ENCODE measurements at regions not wholly inside any gene's neighbourhood (a gene's known extent, or its start where the extent isn't known, plus 50 kb on each side); places are given as distances from the start of the nearest gene placed in this dataset.

DNA sequence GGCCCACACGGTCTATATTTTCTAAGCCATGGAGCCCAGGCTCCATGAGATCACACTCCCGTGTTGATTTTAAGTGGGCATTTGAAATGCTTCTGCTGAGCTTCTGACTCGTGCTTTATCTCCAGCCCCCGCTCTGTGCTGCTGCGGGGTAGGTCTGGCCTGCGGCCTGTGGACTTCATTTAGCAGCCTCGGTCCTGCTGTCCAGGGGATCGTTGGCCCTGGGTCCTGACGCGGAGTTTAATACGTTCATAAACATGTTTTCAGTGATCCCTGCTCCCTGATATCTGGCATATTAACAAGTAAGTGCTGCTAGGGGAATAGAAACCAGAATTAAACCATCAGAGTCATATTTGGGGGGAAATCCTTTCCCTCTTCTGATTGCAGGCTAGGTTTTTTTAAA is 540.3 kb upstream of the MGMT start:
- no peak for DNase-seq

DNA sequence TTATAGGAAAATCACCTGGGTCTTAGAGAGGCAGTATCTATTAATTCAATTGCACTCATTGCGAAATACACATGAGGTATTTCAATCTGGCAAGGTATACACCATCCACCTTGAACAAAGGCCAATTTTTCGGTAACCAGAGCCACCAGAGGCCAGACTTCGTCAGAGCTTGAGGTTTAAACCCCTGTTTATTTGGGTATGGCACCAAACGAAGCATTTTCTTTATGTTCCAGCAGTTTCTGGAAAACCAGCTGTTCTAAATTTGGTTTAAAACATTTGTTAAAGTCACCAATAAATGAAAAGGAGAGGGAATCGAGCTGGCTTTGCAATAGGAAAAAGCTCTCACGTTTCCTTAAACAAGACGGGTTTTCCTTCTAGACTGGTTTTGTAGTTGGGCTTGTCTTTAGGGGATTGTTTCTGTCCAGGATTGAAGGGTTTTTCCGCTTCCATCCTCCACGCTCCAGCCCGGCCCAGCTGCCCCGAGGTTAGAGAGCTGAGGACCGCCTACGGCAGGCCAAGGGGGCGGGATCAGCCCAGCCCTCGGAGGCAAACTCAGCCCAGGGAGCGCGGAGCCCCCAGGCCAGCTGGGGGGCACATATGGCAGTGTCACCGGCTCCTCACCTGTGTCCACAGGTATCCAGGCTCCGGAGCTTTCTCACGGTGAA is 539.4 kb upstream of the MGMT start:
- no peak for DNase-seq

DNA sequence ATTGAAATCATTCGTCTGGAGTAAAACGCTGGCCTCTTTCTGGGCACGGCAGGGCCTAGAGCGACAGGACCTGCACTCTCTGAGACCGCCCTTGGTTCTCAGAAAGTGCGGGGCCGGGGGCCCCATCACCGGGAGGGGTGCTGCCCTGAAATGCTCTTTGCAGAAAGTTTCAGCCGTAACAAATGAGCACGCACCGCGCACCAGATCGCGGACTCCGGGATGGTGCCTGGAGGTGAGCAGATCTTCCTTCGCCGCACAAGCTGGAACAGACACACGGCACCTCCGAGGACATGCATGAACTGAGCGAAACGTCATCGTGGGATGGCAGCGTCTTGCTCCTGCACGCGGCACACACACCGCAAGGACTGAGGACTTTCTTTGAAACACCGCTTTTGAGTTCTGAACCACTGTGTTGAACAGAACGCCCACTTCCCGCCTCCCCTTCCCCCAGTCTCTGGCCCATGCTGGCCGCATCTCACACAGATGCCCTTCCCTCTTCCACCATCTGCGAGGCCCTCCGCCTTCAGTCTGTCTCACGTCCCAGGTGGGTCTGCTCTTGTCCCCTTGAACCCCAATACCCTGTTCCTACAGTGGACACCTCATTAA is 538.7 kb upstream of the MGMT start:
- DNase-seq: no peak

DNA sequence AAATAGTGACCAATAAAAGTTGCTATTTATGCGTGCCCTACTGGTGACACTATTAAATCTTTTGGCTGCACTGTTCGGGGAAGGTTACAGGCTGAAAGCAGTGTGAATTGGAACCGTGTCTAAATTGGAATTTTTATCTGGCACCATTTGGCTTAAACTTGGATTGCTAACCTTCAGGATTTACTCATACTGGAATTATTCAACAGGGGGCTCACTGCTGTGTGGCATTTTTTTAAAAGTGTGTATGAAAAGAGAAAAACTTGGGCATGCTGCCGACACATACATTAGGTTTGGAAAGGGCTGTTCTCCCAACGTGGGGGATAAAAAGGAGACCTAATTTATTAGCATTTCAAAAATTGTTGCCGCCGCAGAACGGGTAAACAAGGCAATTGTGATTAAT is 537.9 kb upstream of the MGMT start:
- no peak for DNase-seq

DNA sequence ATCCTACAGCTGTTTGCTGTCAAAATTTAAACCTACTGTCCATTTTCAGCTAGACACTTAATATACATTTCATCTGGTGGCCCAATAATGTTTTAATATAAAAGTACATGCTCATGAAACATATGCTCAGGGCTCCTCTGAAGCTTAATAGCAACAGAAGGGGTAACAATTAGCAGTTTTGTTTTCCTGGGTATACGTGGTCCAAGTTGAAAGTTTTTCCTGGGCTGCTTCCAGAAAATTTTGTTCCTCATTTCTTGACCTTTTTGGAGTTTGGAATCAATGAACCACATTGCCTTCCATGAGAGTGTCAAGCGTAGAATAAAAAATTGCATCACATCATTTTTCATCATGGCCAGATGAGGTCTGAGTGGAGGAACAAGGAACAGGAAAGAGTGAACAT is 537.3 kb upstream of the MGMT start:
- DNase-seq: no peak

DNA sequence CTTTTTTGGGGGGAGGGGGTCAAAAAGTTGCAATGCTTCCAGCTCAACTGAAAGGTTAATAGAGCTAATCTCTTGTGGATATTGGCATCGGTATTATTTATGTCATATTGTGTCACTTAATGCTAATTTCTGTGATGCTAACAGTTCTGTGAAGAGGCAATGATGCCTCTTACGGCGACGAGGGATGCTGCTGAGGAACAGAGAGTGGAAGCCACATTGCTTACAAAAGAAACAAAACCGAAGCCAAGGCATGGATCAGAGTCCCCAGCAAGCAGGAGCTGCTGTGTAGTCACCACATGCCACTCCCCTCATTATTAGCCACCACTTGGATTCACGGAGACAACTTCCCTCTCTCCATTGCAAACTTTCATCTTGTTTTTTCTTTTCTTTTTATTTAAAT is 536.5 kb upstream of the MGMT start:
- DNase-seq: no peak

DNA sequence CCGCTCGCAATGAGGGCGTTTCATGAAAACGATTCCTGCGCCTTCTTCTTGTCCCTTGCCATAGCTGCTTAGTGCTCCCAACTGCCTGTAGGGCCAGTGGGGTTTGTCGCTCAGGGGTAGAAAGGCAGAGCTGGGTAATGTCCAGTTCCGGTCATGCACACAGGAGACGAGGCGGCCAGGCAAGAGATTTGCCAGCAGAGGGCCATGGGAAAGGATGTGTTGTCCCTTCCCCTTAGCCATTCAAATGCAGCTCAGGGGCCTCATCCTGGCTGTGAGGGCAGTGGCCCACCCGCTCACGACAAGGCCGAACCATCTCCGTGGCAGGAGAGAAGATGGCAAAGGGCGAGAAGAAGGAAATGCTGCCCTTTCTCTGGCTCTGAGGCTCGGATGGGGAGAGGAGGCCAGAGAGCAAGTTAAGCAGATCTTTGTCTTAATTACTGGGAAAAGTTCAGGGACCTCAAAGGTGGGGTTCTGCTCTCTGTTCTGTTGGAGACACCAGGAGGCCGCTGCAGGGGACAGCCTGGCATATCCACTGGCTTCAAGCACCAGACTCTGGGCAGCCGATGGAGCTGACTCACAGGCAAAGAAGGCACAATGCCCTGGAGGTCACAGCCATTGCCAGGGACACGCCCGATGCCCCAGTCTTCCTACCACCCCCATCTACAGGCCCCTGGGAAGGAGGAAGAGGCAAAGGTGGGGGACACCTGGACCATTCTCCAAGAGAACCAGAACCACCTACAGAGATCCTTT is 534.8 kb upstream of the MGMT start:
- no peak for DNase-seq

DNA sequence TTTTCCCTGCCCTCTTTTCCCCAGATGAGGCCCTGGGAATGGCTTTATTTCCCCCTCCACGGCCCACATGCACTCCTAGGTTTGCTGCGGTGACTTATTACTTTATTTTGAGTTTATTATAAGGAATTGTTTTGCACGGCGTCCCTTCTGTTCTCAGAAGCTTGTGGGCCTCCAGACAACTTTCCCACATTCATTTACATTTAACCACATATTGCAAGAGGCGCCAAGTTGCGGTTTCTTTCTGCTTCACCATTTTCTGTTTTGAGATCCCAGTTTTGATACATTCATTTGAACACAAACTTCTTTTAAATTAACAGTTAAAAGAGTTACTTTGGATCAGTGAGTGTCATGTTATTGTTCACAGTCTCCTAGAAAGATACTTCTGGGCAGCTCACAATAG is 532.5 kb upstream of the MGMT start:
- no peak for DNase-seq

DNA sequence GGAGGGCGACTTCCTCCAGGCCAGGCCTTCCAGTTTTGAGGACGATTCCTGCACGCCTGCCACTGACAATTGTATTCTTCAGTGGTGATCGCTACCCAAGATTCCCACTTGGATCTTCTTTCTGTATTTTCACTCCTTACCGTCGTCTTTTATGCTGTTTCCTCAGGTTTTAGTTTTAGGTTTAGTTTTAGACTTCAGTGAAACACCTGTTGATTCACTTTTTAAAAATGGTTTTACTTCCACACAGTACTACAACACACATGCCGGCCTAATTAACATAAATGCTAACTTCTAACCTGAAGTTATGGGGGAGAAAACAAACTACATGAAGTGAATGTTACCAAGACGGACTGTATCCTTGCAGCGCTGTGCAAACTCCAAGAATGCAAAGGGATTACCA is 530.6 kb upstream of the MGMT start:
- DNase-seq: no peak

DNA sequence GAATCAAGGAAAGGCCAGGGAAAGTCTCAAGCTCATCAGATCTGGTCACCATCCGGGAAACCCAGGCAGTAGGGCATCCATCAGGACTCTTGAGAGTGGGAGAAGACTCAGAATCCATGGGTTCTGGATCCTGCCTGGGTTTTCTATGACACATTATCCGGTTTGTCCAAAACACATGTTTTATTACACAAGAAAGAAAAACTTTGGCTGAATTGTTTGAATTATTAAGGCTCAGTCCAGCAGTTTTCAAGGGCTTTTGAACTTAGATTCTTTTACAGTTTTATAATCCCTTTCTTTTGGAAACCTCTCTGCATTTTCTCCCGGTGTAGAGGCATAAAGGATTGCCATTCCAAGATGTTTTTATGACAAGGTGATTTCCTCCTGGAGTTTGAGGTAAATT is 528.5 kb upstream of the MGMT start:
- DNase-seq: no peak

DNA sequence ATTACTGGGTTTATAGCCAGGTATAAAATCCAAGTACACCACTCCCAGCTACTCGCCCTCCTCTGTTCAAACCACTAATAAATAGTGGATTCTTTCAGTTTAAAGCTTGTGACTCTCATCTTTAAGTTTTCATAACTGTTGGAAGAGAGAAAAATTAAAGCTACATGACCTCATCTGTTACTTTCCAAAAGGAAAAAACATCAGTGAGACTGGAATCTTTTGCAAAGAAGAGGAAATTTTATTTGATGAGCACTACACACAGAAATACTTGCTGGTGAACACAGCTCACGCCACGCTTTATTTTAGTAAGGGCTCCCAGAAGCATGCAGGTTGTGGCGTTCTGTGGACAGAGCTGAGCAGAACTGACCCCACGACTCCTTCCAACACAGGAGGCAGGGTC is 527.0 kb upstream of the MGMT start:
- DNase-seq: no peak

DNA sequence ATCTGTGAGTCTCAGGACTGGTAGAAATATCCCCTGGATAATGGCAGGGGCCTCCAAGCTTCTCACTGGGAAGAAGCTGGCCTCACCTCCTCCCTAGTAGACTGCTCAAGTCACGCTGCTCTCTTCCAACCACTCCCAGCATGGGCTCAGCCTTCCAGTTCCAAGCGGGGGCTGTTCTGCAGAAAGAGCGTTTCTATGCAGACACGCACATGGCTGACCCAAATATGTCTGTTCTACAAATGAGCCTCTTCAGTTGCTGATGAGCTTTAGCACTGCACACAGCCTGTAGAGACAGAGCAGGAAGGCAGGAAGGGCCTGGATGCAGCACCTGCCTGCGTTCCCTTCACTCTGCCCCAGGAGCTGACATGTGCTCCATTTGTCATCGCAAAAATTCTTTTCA is 523.9 kb upstream of the MGMT start:
- DNase-seq: no peak

DNA sequence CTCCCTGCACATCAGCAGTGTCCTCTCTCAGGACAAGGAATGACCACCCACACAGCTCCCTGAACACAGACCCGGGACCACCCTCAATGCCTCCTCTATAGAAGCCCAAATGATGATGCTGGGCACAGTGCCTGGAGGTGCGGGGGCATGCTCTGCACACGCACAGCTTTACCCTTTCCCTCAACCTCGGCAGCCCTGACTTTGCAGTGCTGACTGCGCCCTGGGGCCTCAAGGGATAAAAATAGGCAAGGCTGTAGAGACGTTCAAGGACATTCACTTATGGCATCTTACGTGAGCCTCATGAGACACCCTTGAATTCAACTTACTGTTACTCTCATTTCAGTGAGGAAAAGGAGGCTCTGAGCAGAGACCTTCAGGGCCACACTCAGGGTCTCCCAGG is 521.6 kb upstream of the MGMT start:
- no peak for DNase-seq

DNA sequence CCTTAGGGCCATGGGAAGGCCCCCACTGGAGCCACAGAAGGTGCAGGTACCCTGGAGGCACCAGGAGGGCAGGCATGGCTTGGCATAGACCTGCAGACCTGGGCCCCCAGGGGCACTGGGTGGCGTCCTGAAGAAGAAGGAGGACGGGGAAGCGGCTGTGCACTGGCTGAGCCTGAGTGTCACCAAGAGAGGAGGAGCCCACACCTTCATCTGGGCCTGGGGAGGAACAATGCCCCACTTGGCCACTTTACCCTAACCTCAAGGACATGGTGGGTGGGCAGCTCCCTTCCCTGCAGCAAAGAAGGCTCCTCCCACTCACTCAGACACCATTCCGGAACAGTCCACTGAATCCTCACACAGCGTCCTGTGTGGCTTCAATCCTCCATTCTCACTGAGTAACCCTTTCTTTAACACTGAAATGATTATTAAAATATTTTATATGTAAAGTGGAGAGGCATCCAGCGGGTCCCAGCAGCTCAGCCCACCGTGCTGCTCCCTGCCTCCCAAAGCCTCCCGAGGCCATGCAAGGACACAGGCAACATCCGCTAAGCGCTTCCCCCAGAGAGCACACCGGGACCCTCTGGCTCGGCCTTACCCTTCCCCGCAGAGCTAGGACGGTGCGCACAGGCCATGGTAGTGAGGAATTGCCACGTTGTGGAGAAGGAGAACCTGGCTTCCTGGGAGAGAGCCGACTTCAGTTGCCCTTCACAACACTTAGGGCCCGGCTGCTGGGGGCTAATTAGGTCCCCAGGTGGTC is 516.7 kb upstream of the MGMT start:
- no peak for DNase-seq

DNA sequence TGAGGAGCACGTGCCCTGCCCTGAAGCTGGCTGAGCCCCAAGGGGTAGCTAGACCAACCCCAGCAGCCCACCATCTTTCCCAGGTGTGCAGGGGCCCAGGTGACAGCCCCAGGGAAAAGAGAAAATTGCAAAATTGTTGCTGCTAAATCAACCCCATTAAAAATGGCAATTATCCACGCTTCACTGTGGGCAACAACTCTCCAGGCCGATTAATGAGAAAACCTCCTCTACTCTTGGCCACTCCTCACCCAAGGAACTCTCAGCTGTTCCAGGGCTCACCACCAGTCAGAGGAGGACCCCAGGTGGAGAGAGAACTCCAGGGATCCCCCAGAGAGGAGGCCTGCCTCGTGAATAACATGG is 516.1 kb upstream of the MGMT start:
- no peak for DNase-seq

DNA sequence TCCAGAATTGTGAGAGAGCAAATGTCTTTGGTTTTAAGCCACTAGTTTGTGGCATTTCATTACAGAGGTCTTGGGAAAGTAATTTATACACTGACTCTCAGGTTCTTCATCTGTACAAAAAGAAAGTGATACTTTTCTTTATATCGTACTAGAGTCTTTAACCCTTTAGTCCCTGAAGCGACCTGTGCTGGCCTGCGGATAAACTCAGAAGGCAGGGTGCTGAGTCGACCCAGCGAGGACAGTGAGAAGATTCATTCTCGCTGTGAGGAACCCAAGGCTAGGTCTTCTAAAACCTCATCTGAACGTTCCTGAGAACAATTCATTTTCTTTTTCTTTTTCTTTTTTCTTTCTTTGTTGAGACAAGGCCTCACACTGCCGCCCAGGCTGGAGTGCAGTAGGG is 514.2 kb upstream of the MGMT start:
- no peak for DNase-seq

DNA sequence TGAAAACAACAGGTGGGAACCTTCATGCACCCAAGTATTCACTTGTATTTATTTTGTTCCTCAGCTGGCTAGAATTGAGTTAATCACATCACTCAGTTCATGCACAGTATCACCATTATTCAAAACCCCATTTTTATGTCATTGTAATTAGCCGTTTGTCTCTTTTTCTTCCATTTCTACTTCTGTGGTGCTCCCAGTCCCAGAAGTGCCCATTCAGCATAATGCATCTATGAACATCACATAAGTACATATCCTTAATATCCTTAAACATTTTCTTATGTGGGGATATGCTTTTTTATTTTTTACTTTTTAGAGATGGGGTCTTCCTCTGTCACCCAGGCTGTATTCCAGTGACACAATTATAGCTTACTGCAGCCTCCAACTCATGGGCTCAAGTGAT is 510.9 kb upstream of the MGMT start:
- no peak for DNase-seq

DNA sequence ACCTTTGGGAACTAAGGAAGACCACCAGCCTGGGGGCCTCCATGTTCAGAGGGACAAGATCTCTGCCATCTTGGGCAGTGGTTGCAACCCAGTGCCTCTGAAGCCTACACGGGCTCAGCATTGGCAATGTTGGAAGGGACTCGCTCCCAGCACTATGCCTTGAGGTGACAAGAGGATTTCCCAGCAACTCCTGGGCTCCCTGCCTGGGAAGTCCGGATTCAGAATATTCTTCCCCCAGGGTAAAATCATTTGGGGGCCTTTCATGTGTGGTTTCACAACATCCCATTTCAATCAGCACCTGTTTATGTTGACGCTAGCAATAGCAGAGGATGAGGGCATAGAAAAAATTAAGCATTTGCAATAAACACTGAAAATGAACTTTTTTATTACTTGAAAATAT is 509.8 kb upstream of the MGMT start:
- DNase-seq: no peak

DNA sequence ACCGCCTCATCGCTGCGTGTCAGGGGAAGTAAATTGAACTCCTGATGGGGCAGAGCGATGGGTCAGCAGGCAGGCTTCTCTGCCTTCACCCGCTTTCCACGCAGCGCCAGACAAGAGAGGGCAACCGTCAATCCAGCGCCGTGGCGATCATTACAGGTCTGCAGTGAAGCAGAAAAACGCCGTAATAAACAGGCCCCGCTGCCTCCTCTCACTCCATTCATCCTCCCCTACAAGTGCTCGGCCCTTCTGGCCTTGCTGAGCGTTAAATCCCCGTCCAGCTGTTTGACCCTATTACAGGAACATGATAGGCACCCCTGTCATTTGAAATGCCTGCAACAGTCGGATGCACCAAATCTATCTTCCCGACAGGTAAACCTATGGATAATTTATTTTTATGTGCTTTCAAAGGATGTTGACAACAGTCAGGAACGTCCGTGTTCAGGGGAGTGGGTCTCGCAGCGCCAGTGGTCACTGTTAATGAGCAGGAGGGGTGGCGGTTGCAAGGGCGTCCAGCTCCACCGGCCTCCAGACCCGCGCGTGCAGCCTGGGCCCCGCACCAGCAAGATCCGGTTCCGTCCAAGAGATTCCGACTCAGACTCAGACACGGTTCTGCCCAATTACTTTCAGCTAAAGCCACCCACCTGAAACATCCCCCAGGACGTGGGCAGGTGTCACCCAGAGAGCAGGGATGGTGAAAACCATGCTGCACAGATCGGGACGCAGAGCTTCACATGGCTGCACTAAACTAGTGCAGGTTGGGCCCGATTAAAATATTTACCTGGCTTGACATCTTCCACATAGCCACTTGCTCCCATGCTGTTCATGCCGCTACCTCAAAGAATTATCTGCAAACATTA is 508.0 kb upstream of the MGMT start:
- DNase-seq: no peak

DNA sequence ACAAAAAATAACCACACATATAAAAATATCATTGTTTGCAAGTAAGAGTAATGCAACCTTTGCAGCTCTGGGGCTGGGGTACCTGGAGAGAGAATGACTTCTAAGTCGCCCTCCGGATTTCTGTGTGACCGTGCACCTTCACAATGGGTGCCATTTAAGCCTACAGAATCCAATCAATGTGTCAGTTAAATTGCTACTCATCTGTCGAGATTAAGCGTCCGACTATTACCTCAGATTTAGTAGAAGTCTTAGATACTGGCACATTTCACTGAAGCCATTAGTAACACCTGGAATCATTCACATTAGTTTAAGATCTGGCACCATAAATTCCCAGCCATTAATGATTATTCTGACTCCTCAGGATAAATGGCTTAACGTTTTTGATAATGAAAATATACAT is 507.3 kb upstream of the MGMT start:
- no peak for DNase-seq

DNA sequence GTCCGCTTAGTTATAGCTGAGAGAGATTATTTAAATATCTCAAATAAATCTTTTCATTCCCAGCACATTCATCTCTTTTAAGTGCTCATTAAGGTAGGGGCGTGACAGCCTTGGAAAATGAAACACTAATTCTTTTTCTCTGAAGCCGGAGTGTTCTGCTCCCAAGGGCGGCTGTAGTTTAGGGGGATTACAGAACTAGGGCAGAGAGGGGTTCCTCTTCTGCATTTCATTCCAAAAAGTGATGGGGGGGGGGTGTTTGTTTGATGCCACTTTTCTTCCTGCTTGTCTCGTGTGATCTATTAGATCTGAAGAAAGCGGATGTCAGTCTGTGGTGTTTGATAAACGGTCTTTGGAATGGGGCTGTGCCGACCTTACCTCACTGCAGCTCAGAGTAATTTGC is 506.5 kb upstream of the MGMT start:
- no peak for DNase-seq

DNA sequence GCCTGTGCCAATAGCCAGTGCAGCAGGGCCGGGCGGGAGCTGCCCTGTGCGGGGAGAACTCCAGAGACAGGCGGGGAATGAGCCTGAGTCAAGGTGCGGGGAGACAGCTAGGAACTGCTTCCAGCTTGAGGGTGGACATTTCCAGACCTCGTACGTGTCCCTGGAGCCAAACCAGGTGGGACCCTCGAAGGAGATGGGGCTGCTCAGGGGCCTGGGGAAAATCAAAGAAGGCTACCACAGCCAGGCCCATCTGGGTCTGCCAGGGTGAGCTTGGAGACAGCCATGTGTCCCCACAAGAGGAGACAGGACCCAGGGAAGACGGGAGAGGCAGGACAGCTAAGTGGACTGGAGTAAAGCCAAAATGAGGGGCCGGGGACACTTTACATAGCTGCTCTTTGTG is 504.9 kb upstream of the MGMT start:
- DNase-seq: no peak

Measured in activated naive CD4-positive, alpha-beta T cell treated with Interleukin-2 at 50 U/mL for 16 hours (primary cell).